ES-I3 (cell line): ENCODE measurements at regions not wholly inside any gene's neighbourhood (a gene's known extent, or its start where the extent isn't known, plus 50 kb on each side); places are given as distances from the start of the nearest gene placed in this dataset.

Experiments
- H3K36me3 ChIP-seq: 2 replicates; pipeline ENCODE4 v1.6.1; 2013; ENCODE audit warnings: mild to moderate bottlenecking, low read length, control low read depth, moderate library complexity; ENCODE audit not compliant: insufficient read depth
- H3K4me1 ChIP-seq: 2 replicates; pipeline ENCODE4 v1.6.1; 2013; ENCODE audit warnings: mild to moderate bottlenecking, control low read depth, low read length; ENCODE audit not compliant: insufficient read depth
- H3K9ac ChIP-seq: 2 replicates; pipeline ENCODE4 v1.6.1; 2013; ENCODE audit warnings: low read depth, mild to moderate bottlenecking, low read length, moderate library complexity
- H3K9me3 ChIP-seq: 2 replicates; pipeline ENCODE4 v1.6.1; 2013; ENCODE audit warnings: mild to moderate bottlenecking, low read length, moderate library complexity; ENCODE audit not compliant: control insufficient read depth, insufficient read depth

GRCh38 chr11:116698080-116698479, 74.7 kb downstream of the BUD13 start:
- H3K9ac ChIP-seq, result no peak overlapping the region
- peaks cover 19% of the 10 kb centered on the region for H3K4me1 ChIP-seq
- no peaks in the 10 kb centered on the region for H3K9me3 ChIP-seq
- H3K36me3 ChIP-seq, result no peaks in the 10 kb centered on the region

- H3K9ac ChIP-seq, result no peak overlapping the region
- peaks cover 14% of the 10 kb centered on the region for H3K4me1 ChIP-seq
- no peaks in the 10 kb centered on the region for H3K9me3 ChIP-seq
- no peaks in the 10 kb centered on the region for H3K36me3 ChIP-seq
Observed at GRCh38 chr11:116697639-116698038, 75.1 kb downstream of the BUD13 start.

DNA sequence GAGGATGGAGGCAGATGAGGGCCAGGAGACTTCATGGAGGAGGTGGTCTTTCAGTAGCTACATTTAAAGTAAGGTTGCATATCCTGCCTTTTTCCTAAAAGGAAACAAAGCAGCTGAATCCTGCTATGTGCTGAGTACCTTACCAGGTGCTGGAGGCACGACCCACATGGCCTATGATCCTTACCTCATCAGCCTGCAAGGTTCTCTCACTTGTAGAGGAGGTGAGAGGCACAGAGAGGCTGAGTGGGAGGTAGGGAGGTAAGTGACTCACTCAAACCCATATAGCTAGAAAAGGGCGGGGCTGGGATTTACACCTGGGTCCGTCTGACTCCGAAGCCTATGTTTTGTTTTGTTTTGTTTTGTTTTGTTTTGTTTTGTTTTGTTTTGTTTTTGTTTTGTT, 75.8 kb downstream of the BUD13 start:
- Histone ChIP-seq H3K4me1 (peaks cover 13% of the 10 kb centered on the region), H3K9ac (no peak overlapping the region), H3K9me3 (no peaks in the 10 kb centered on the region)

GRCh38 chr11:116696381-116696941, 76.3 kb downstream of the BUD13 start:
- peak overlapping the region; percentile 14; the same call in 1 of the 2 replicates for H3K9ac ChIP-seq
- no peaks in the 10 kb centered on the region for H3K9me3 ChIP-seq
- peaks cover 13% of the 10 kb centered on the region for H3K4me1 ChIP-seq
- no peaks in the 10 kb centered on the region for H3K36me3 ChIP-seq

More for the DNA sequence above, 75.8 kb downstream of the BUD13 start:
- H3K36me3 ChIP-seq, result no peaks in the 10 kb centered on the region

- Histone ChIP-seq H3K36me3 (no peaks in the 10 kb centered on the region), H3K9me3 (no peaks in the 10 kb centered on the region), H3K9ac (peak overlapping the region; percentile 14; the same call in 1 of the 2 replicates), H3K4me1 (peaks cover 13% of the 10 kb centered on the region)
Observed at GRCh38 chr11:116695657-116696254, 77.0 kb downstream of the BUD13 start.

GRCh38 chr11:116694815-116695590, 77.8 kb downstream of the BUD13 start:
- H3K4me1 ChIP-seq, result peaks cover 13% of the 10 kb centered on the region
- H3K36me3 ChIP-seq, result no peaks in the 10 kb centered on the region
- no peaks in the 10 kb centered on the region for H3K9me3 ChIP-seq
- no peak overlapping the region for H3K9ac ChIP-seq

DNA sequence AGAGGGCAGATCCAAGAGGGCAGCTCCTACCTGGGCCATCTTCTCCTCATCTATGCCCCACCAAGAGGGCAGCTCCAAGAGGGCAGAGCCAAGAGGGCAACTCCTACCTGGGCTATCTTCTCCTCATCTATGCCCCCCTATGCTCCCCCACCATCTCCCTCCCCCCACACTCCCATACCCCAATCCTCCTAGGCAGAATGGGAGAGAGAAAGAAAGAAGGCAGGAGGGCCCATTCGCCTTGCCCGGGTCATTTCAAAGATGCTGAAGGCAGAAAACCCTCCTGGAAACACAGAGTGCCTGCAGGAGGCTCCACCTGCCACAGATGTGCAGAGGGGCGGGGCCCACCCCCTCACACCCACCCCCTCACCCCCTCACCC, 78.5 kb downstream of the BUD13 start:
- H3K4me1 ChIP-seq, result peaks cover 13% of the 10 kb centered on the region
- H3K9ac ChIP-seq, result no peak overlapping the region
- no peaks in the 10 kb centered on the region for H3K9me3 ChIP-seq
- no peaks in the 10 kb centered on the region for H3K36me3 ChIP-seq

- Histone ChIP-seq H3K9ac (no peak overlapping the region), H3K9me3 (no peaks in the 10 kb centered on the region), H3K36me3 (no peaks in the 10 kb centered on the region), H3K4me1 (peaks cover 14% of the 10 kb centered on the region)
Observed at GRCh38 chr11:116693593-116694348, 79.0 kb downstream of the BUD13 start.

DNA sequence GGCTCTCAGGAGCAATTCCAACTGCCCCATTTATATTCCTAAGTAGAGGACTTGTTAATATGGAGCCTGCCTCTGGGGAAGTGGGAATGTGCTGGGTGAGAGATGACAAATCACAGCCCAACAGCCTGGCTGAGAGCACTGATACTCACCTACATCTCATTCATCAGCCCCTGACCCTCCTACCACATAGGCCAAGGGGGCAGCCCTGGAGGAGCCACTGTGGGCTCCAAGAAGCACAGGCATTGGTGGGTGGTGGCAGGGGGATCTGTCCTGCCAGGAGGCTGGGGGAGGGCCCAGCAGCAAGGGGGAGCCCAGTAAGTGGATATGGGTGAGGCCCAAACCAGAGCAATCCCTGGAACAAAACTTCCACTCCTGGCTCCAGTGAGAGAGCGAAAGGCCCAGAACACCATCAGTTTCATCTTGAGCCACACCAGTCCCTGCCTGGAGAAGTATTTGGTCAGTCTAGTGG, 79.7 kb downstream of the BUD13 start:
- H3K4me1 ChIP-seq, result peaks cover 21% of the 10 kb centered on the region
- H3K36me3 ChIP-seq, result no peaks in the 10 kb centered on the region
- H3K9me3 ChIP-seq, result no peaks in the 10 kb centered on the region
- no peak overlapping the region for H3K9ac ChIP-seq

- H3K9me3 ChIP-seq, result no peaks in the 10 kb centered on the region
- H3K4me1 ChIP-seq, result peaks cover 27% of the 10 kb centered on the region
- no peaks in the 10 kb centered on the region for H3K36me3 ChIP-seq
- H3K9ac ChIP-seq, result no peak overlapping the region
Observed at GRCh38 chr11:116692318-116693101, 80.3 kb downstream of the BUD13 start.

DNA sequence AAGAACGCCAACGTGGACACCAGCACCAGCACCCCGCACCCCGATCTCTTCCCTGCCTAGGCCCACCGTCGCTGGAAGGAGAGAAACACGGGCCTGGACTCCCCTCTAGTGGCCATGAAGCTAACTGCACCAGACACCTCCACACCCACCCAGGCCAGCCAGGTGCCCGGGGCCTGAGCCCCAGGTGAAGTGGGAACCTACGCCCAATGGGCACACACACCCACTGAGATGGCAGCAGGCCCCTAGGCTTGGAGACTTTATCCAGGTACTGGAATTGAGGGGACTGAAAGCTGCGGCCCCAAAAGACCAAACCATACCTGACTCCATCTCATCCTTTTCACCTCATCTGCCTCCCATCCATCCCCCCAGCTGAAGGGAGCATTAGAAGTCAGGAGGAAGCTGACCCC, 81.0 kb downstream of the BUD13 start:
- H3K36me3 ChIP-seq, result no peaks in the 10 kb centered on the region
- peaks cover 30% of the 10 kb centered on the region for H3K4me1 ChIP-seq
- H3K9ac ChIP-seq, result no peak overlapping the region
- H3K9me3 ChIP-seq, result no peaks in the 10 kb centered on the region

DNA sequence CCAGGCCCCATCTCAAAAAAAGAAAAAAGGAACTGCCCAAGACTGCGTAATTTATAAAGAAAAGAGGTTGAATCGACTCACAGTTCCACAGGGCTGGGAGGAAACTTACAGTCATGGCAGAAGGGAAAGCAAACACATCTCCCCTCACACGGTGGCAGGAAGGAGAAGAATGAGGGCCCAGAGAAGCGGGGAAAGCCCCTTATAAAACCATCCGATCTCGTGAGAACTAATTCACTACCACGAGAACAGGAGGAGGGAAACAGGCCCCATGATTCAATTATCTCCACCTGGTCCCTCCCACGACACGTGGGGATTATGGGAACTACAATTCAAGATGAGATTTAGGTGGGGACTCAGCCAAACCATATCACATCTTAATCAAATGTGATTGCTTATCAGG, 82.2 kb downstream of the BUD13 start:
- H3K4me1 ChIP-seq, result peaks cover 22% of the 10 kb centered on the region
- no peak overlapping the region for H3K9ac ChIP-seq
- no peaks in the 10 kb centered on the region for H3K36me3 ChIP-seq
- no peaks in the 10 kb centered on the region for H3K9me3 ChIP-seq

GRCh38 chr11:116689413-116690127, 83.2 kb downstream of the BUD13 start:
- Histone ChIP-seq H3K4me1 (peaks cover 20% of the 10 kb centered on the region), H3K9me3 (no peaks in the 10 kb centered on the region), H3K36me3 (no peaks in the 10 kb centered on the region), H3K9ac (no peak overlapping the region)
